Aorta (tissue), 5 donors: ENCODE measurements at regions not wholly inside any gene's neighbourhood (a gene's known extent, or its start where the extent isn't known, plus 50 kb on each side); places are given as distances from the start of the nearest gene placed in this dataset.
"Not testable (repeated sequence)": the region's sequence is repeated elsewhere in the genome, so short reads cannot be mapped to it uniquely, and the experiment has no call there.

ENCODE experiments used
- ATAC-seq: fragments of 200-7000 bp; cut with Tn5 transposase; one replicate; pipeline ENCODE4 v1.9.1; 2022; ENCODE audit warnings: moderate library complexity; ENCODE audit not compliant: low FRiP score
- DNase-seq, 2 donors: peaks; one replicate each; pipeline ENCODE4 v3.0.0-alpha.2; 2020
- H3K27ac ChIP-seq, 2 donors: one replicate each; pipeline ENCODE4 v1.5.1; 2013; ENCODE audit warnings: low read length in 2 of 2, mild to moderate bottlenecking in 2 of 2, moderate library complexity in 2 of 2, control low read depth in 1 of 2, inconsistent platforms in 1 of 2, low read depth in 1 of 2
- H3K27me3 ChIP-seq, 2 donors: one replicate each; pipeline ENCODE4 v1.6.1; 2013; ENCODE audit warnings: control low read depth in 1 of 2, low read length in 1 of 2, mild to moderate bottlenecking in 1 of 2, moderate library complexity in 1 of 2; ENCODE audit not compliant: insufficient read depth in 2 of 2, control insufficient read depth in 1 of 2
- H3K36me3 ChIP-seq, 2 donors: one replicate each; pipeline ENCODE4 v1.6.1; 2013; ENCODE audit warnings: control low read depth in 1 of 2, low read length in 1 of 2, mild to moderate bottlenecking in 1 of 2; ENCODE audit not compliant: insufficient read depth in 2 of 2, control insufficient read depth in 1 of 2
- H3K4me1 ChIP-seq, 2 donors: one replicate each; pipeline ENCODE4 v1.6.1; 2013; ENCODE audit warnings: low read length in 2 of 2, control low read depth in 1 of 2, mild to moderate bottlenecking in 1 of 2, moderate library complexity in 1 of 2; ENCODE audit not compliant: insufficient read depth in 2 of 2, control insufficient read depth in 1 of 2
- H3K4me3 ChIP-seq, 2 donors: one replicate each; pipeline ENCODE4 v1.5.1; 2013; ENCODE audit warnings: low read length in 2 of 2, control low read depth in 1 of 2, mild to moderate bottlenecking in 1 of 2
- H3K9me3 ChIP-seq: one replicate; pipeline ENCODE4 v1.6.1; 2013; ENCODE audit warnings: mild to moderate bottlenecking, low read length; ENCODE audit not compliant: control insufficient read depth
- WGBS, 2 donors: extraction: QIAGEN DNeasy Blood & Tissue Kit; methylation state at CpG; one replicate each; pipeline ENCODE4 v1.1.7; 2013; 5-methylcytosine and 5-hydroxymethylcytosine counted together
- intact Hi-C, 2 donors: fragments of 100-400 bp; cut with DNase I; formaldehyde crosslinking; loops; one replicate each; pipeline versions ENCODE4 v1.14.2 to v1.15.0; 2022
- donor health status: healthy with polysubstance abuse.
- donor health status: Bipolar disorder and iron deficiency.
- donor health status: DM: no; HTN: no; CAD: no.
- donor health status: DM: no; HTN: no; CAD: no.
- donor health status: DM: yes; HTN: yes; CAD: no.

GRCh38 chr10:10727411-10727810 is 290.3 kb upstream of the CELF2 start:
- H3K36me3 ChIP-seq, H3K27ac ChIP-seq, ATAC-seq, H3K4me1 ChIP-seq, intact Hi-C loops, DNase-seq, H3K27me3 ChIP-seq, H3K9me3 ChIP-seq, H3K4me3 ChIP-seq: not testable (repeated sequence)
- 94 to 97% methylated on average over 14 of the region's 14 CpGs for WGBS, 2 donors

GRCh38 chr10:10727812-10728211 is 289.9 kb upstream of the CELF2 start:
- Histone ChIP-seq H3K9me3 (no peaks in the 10 kb centered on the region), H3K27ac (no peak overlapping the region), H3K4me1 (no peaks in the 10 kb centered on the region), H3K27me3 (no peaks in the 10 kb centered on the region), H3K4me3 (no peak overlapping the region), H3K36me3 (no peaks in the 10 kb centered on the region)
- DNase-seq (no peak), ATAC-seq (no peak)
- WGBS, 2 donors, result 93 to 96% methylated on average over 5 of the region's 5 CpGs
- intact Hi-C loops, result no loop called here

- WGBS, 2 donors, result 95 to 96% methylated on average over 5 of the region's 5 CpGs
- H3K27me3 ChIP-seq, result no peaks in the 10 kb centered on the region
- DNase-seq, result no peak
- no peak overlapping the region for H3K4me3 ChIP-seq
- H3K36me3 ChIP-seq, result no peaks in the 10 kb centered on the region
- H3K4me1 ChIP-seq, result no peaks in the 10 kb centered on the region
- H3K9me3 ChIP-seq, result no peaks in the 10 kb centered on the region
- H3K27ac ChIP-seq, result no peak overlapping the region
- no peak for ATAC-seq
- intact Hi-C loops, result no loop called here
Measured at GRCh38 chr10:10730471-10731043, 287.1 kb upstream of the CELF2 start.

GRCh38 chr10:10731366-10731765 is 286.3 kb upstream of the CELF2 start:
- DNase-seq, result no peak
- no peak for ATAC-seq
- Histone ChIP-seq H3K36me3 (no peaks in the 10 kb centered on the region), H3K4me3 (no peak overlapping the region), H3K27ac (no peak overlapping the region), H3K27me3 (no peaks in the 10 kb centered on the region), H3K4me1 (no peaks in the 10 kb centered on the region), H3K9me3 (no peaks in the 10 kb centered on the region)
- intact Hi-C loops, result no loop called here
- WGBS, 2 donors, result 69 to 94% methylated on average over 2 of the region's 2 CpGs

- no peaks in the 10 kb centered on the region for H3K9me3 ChIP-seq
- ATAC-seq, result no peak
- intact Hi-C loops, result no loop called here
- no peaks in the 10 kb centered on the region for H3K27me3 ChIP-seq
- no peak overlapping the region for H3K4me3 ChIP-seq
- no peaks in the 10 kb centered on the region for H3K36me3 ChIP-seq
- DNase-seq, result no peak
- no peak overlapping the region for H3K27ac ChIP-seq
- no peaks in the 10 kb centered on the region for H3K4me1 ChIP-seq
- WGBS, 2 donors, result 40 to 44% methylated on average over 5 of the region's 5 CpGs
Measured at GRCh38 chr10:10734356-10735064, 283.2 kb upstream of the CELF2 start.

GRCh38 chr10:10745291-10745690 is 272.4 kb upstream of the CELF2 start:
- 89 to 91% methylated on average over 6 of the region's 6 CpGs for WGBS, 2 donors

GRCh38 chr10:10755490-10755889 is 262.2 kb upstream of the CELF2 start:
- no peaks in the 10 kb centered on the region for H3K27me3 ChIP-seq
- no peak overlapping the region for H3K27ac ChIP-seq
- WGBS, 2 donors, result 96% methylated on average over 9 of the region's 9 CpGs
- DNase-seq, result no peak
- H3K4me3 ChIP-seq, result no peak overlapping the region
- ATAC-seq, result no peak
- intact Hi-C loops, result no loop called here
- no peaks in the 10 kb centered on the region for H3K9me3 ChIP-seq
- no peaks in the 10 kb centered on the region for H3K36me3 ChIP-seq
- H3K4me1 ChIP-seq, result no peaks in the 10 kb centered on the region

More at GRCh38 chr10:10745291-10745690, 272.4 kb upstream of the CELF2 start:
- Histone ChIP-seq H3K27me3 (no peaks in the 10 kb centered on the region), H3K36me3 (no peaks in the 10 kb centered on the region), H3K4me3 (no peak overlapping the region), H3K9me3 (peaks cover 1% of the 10 kb centered on the region), H3K27ac (no peak overlapping the region), H3K4me1 (no peaks in the 10 kb centered on the region)
- ATAC-seq (no peak), DNase-seq (no peak)
- intact Hi-C loops, result no loop called here

- DNase-seq, result no peak
- WGBS, 2 donors, result 79 to 87% methylated on average over 4 of the region's 4 CpGs
- intact Hi-C loops, result no loop called here
- Histone ChIP-seq H3K4me1 (no peaks in the 10 kb centered on the region), H3K4me3 (no peak overlapping the region), H3K27me3 (no peaks in the 10 kb centered on the region), H3K27ac (no peak overlapping the region), H3K36me3 (no peaks in the 10 kb centered on the region), H3K9me3 (no peaks in the 10 kb centered on the region)
- ATAC-seq, result no peak
Measured at GRCh38 chr10:10758306-10758705, 259.4 kb upstream of the CELF2 start.

GRCh38 chr10:10759806-10760205 is 257.9 kb upstream of the CELF2 start:
- DNase-seq, H3K36me3 ChIP-seq, H3K27me3 ChIP-seq, intact Hi-C loops, H3K4me3 ChIP-seq, H3K4me1 ChIP-seq, H3K27ac ChIP-seq, H3K9me3 ChIP-seq, ATAC-seq: not testable (repeated sequence)
- WGBS, 2 donors, result 93 to 94% methylated on average over 7 of the region's 7 CpGs
